Medulla oblongata (tissue), 1 donor: ENCODE measurements at regions not wholly inside any gene's neighbourhood (a gene's known extent, or its start where the extent isn't known, plus 50 kb on each side); places are given as distances from the start of the nearest gene placed in this dataset.

ENCODE experiments used
- DNase-seq: peaks from one replicate; pipeline ENCODE4 v3.0.0-alpha.2; 2015; ENCODE audit errors: extremely low spot score

DNA sequence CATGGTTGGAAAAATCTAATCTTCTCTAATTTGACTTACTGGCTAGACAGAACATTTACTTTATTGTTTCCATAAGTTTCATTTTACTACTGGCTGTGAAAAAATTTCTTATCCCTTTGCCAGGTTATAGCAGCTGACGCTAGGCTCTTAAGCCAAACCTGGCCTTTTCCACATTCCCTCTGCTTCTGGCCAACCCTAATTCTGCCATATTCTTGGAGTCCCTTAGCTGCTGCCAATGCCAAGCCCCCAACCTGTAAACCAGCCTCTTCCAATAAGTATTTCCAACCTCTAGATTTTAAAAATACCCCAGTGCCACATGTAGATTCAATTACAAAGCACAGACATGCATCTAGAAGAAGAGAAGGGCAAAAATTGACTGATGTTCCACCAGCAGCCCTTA, 452.3 kb upstream of the MEX3C start:
- DNase-seq, result no peak

DNA sequence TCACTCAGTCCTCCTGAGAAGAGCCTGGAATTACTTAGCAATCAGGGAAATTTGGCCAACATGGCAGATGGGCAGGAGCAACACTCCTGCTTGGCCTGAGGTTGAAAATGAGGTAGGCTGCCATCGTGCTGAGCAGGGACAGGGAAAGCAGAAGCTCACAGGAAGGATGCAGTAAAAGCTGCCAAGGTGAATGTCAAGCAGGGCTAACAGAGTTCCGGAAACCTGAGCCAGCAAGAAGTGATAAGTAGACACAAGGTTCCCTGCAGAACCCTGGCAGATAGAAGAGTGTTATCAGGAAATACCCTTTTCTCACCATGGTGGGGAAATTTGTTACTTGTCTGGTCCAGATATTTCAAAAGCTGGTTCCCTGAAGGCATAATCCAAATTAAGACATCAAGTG, 454.3 kb upstream of the MEX3C start:
- no peak for DNase-seq

DNA sequence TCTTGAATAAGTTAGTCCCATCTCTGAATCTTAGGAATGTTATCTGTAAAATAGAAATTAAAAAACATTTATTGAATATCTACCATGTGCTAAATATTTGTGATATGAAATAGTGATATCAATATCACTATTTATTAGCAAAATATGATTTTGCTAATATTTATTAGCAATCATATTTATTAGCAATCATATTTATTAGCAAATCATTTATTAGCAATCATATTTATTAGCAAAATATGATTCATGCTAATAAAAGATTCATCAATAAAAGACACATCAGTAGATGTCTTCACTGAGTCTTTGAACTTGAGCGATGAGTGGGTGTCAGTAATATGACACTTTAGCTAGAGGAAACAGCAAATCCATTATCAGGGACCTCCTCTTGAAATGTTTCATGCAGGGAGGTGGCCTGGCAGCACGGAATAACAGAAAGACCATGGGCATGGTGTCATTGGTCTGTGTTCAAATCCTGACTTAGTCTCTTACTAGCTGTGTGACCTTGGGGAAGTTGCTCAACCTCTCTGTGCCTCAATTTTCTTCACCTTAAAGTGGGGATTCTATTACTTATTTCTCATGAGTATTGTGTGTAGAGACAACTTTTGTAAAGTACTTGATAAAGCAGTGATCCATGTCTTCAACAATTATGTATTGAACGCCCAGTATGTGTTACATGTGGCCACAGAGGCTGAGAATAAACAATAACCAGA, 456.2 kb upstream of the MEX3C start:
- no peak for DNase-seq

DNA sequence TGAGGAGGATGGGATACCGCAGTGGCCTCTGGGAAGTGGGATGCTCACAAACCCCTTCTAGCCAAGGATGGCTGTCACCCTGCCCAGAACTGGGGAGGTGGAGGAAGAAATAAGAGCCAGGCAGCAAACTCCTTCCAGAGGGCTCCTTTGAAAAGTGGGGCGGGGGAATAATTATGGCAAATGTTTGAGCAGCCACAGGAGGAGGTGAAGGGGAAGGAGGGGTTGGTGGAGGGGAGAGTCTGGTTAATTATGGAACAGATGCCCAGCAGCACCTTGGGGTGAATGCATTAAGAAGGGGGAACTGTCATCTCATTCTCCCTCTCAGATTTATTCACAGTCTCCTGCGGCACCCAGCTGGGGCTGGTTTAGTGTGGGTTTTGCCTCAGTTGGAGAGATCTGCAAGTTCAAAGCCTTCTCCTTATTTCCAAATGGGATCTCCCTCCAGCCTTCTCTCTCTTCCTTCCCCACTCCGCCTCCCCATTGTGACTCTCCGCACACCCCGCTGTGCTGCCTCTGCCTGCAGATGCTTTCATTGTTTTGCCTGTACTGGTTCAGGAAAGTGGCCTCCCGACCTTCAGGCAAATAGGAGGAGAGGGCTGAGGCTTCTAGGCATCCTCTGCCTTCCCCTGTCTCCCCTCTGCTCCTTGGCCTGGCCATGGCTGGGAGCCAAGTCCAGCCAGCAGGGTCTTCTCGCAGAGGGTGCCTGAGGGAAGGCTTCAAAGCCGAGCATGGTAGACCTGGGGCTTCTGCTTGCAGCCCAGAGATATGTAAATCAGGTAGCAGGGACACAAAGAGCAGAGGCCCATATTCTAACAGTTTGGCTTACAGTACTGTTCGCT, 457.2 kb upstream of the MEX3C start:
- no peak for DNase-seq

DNA sequence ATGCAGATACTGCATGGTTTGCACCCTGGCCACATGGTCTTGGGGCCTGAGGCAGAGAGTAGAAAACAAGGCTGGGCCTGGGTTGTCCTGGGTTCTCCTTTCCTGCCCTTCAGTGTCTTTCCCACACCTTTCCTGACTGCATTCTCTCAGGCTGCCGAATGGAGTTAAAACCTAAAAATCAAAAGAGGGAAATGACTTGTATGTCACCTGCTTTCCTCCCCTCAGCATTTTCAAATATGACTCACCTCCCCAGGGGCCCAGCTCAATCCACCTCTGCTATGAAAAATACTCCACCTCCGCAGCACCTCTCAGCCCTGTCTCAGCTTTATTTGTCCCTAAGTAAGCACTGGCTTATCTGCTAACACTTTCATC, 457.8 kb upstream of the MEX3C start:
- no peak for DNase-seq

DNA sequence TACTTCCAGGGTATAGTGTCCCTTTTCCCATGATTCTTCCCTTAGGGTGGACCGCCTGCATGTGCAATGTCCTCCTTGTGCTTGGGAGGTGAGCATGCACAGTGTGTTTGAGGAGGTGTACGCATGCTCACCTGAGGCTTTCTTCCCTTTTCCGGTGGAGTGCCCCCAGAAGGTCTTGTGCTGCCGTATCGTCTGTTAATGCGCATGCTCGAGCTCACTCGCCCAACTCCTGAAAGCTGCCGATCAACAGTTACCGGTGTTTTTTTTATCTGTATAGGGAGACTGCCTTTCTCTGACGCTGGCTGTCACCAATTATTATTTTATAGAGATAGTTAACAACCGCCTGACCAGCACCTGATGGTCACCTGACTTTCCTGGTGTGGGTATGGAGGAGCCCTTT, 458.8 kb upstream of the MEX3C start:
- DNase-seq, result no peak

DNA sequence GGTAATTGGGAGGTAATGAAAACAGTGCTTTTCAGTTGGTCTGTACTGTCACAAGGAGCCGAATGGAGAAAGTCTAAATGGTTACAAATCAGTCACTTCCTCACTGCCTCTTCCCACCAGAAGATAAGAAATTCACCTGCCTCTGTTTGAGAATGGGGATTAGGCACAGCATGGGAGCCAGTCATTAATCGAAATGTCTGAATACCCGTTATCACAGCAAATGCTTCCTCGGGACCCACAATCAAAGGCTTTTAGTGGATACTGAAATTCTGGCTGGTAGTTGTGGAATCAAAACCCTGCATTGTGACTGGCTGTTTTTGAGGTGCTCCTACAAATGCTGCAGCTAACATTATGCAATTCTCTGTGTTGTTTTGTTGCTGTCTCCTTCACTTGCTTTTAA, 461.0 kb upstream of the MEX3C start:
- DNase-seq, result no peak

DNA sequence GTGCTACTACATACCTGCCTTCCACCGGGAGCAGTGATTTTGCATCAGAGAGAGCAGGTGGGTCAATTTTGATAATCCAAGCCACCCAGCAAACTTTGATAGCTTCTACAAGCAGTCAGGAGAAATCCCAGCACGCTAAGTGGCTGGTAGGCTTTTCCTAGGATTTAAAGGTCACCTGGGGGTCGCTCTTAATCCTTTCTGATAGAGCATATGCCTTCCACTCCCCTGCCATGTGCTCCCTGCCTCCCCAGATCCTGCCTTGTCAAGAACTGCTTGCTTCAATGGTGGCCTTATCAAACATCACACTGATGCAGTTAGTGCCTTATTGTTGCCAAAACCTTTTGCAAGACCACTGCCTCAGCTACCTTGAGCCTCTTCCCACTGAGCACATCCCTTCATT, 462.3 kb upstream of the MEX3C start:
- no peak for DNase-seq

DNA sequence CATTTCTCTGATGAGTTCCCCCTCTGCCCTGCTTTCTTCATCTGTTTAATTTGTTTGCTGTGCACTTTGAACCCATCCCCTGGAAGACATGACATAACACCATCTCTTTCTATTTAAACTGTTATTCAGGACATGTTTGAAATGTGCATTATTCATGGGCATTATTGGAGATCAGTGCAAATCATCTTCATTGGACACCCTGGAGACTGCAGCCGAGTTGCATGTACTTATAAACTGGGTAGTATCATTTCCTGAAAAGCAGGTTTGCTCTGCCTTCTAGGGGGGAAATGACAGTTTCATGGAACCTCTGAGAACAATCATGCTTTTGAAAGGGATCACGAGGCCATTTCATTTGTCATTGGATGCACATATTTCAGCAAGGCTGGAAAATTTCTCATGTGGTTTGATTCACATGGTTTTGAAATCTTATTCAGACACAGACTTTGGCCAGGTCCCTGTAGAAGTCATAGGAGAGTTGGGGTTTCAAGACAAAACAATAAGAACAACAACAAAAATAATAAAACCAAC, 462.8 kb upstream of the MEX3C start:
- no peak for DNase-seq

DNA sequence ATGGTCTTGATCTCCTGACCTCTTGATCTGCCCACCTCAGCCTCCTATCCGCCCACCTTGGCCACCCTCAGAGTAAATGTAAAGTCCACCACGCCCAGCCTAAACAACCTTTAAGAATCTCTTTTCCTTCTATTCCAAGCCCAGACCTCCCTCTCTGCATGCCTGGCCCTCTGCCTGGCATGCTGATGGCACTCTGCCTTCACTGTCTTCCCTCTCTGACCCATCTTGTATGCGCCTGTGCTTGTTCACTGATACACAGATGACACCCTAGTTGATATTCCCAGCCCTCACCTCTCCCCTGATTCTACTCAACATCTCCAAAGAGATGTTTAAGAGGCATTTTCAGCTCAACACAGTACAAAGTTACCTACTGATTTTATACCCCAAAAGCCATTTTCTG, 466.8 kb upstream of the MEX3C start:
- DNase-seq, result no peak

DNA sequence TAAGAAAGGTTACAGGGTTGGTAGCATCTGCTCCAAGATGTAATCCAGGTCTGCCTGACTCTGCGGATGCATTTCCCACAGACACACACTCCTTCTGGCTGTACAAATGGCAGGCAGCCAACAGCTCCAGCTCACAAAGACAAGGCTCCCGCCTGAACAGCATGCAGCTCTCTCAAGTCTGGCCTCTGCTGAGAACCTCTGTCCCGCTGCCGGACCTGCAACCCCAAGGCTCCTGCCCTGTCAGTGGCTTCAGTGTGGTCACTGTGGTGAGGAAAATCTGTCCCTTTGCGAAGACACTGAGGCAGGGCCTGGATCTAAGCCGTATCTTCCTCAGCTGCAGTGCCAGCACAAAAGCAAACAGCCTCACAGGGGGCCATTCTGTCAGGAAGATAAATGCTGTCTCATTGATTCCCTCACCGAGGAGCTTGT, 469.3 kb upstream of the MEX3C start:
- peak; percentile 77 for DNase-seq

DNA sequence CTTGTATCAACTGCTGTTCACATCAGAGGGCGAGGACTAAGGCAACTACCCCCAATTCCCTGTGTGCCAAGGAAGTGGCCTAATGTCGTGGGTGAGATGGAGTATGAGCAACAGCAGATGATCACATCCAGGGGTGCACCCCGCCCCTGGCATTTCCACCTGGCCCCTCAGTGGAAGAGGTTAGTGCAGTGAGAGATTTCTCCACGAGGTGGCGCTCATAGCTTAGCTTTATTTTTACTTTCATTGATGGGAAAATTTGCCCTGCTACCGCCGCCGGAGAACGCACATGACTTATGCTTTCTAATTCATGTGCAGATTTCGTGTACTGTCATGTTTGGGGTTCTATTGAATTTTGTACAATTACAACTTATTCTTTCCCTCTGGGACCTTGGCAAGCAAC, 470.6 kb upstream of the MEX3C start:
- peak; percentile 68 for DNase-seq

DNA sequence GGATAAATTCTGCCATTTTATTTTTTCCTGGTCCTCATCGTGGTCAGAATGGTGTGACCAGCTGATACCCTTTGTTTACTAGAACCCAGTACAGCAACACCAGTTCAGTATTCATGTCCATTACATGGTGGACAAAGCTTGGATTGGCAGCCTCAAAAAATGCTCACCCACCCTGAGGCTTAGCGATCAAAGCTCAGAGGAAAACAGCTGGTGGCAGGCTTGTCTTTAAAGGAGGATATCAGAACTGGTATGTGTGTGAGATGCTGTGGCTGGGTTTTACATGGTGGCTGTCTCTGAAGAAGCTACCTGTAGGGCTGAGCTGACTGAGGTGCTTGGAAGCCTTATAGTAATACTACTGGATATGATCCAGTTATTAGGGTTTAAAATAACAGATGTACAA, 471.1 kb upstream of the MEX3C start:
- no peak for DNase-seq

DNA sequence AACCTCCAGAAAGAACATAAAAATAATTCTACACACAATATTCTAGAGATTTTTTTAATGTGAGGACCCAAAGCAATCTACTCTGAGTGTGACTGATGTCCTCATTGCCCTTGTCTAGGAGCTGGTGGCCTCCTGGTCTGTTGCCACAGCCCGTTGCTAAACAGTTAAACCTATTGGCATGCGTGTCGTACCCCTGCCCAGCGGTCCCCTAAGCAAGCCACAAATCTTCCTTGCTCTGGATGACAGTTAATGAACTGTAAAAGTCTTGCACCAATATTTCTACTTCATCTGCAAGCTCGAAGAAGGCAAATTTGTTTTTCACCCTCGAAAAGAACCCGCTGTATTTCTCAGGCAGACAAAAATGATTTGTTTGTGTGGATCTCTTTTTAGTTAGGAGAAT, 489.1 kb upstream of the MEX3C start:
- DNase-seq, result no peak

DNA sequence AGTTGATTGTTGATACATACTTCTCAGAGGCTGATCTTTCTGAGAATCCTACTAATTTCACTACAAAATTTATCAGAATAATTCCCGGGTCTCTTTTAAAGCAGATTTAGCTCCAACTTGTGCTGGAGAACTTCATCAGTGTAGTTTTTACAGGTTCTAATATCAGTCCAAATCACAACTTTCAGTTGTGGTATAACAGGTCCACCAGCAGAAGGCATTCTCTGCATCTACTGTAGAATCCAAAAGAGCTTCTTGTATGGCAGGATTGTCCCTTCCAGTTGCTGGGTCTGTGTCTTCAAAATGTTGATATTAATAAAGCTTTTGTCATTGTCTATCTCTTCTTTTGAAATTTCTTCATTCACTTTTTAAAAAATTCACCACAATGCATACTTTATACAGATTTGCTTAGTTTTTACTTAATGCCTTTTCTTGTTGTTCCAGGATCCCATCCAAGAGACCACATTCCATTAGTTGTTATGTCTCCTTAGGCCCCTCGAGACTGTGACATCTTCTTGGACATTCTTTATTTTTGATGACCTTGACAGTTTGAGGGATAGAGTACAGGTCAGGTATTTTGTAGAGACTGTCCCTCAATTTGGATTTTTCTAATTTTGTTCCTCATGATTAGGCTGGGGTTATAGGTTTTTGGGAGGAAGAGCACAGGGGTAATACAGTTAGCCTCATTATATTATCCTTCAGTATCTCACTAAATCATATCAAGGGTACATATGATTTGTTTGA, 490.5 kb upstream of the MEX3C start:
- no peak for DNase-seq

DNA sequence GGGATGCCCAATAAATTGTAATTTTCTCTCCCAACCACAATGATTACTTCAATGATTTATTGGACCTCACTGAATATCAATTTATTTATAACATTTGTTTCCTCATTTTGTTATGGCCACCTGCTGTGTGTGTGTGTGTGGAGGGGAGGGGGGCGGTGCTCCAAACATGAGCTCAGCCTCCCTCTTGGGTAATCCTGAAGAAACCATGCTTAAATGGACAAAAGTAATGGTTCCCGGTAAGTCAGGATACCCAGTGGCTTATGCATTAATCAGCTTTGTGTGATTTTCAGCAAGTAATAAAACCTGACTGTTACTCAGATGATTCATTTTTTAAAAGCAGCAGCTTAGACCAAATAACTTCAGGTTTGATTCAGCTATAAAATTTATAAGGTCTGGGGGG, 495.1 kb upstream of the MEX3C start:
- DNase-seq, result no peak

DNA sequence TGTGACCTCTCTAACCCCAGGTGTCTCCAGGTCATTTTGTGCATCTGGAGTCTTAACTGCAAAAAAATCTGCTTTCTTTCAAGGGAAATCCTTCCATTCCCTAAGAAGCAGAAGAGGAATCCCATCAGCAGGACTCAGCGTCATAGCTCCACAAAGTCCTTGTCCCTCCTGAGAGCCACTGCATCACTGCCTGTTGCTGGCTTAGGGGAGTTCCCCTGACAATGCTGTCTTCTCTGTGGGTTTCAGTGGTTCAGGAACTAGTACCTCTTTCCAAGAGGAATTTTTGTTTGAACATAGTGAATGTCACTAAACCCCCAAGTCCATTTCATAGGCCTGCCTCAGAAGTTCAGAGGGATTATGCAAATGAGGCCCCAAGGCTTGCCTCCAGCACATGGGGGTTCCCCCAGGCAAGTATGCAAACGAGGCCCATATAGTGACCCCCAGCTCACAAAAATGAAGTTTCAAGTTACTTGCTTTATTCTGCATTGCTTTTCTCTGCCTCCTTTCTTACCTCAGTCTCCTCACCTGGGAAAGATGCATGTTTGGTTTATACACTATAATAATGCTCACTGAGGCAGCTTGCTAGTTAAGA, 513.9 kb upstream of the MEX3C start:
- no peak for DNase-seq

DNA sequence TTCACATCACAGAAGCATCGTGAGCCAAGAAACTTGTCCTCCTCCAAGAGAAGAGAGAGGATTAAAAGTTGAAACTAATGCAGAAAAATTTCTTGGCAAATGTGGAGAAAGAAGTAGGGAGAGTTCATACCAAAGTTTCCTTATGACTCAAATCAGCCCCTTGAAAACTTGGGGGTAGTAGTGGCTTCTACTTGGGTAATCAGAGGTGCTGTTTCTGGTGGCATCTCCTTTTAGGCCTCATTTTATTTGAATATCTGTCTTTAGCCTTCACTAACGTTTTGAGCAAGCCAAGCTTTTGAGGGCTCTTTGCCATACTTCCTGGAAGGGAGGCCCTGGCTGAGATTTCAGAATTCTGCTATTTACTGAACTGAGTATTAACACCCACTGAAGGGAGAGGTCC, 515.3 kb upstream of the MEX3C start:
- no peak for DNase-seq

DNA sequence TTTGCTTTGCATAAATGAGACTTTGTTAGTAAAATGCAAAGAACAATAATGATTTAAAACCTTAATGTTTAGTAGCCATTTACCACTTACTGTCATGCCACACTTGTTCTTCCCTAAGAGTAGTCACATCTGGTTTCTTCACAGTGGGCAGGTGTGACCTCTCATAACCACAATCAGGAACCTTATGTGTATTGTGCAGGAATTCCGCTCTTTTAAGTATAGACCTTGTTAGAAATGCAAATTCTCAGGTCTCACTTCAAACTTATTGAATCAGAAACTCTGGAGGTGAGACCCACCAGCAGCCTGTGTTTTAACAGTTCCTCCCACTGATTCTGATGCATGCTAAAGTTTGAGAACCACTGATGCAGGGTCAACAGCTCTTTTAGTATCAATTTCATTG, 518.8 kb upstream of the MEX3C start:
- no peak for DNase-seq

DNA sequence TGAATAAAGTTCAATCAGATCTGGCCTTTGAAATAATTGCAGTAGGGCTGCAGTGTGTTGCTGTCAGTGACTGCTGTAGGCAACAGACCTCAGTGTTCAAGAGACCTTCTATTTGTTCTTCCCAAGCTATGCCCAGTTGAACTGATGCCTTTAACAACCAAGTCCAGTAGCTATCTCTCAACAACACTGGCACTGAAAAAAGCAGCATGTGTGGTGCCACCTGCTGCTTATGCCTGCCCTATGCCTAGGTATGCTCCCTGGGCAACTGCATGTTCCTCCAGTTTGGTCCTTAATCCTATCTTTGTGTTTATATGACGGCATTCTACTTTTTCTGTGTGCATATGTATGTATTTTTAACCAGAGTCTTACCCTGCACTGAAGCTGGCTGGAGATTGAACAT, 523.9 kb upstream of the MEX3C start:
- no peak for DNase-seq

DNA sequence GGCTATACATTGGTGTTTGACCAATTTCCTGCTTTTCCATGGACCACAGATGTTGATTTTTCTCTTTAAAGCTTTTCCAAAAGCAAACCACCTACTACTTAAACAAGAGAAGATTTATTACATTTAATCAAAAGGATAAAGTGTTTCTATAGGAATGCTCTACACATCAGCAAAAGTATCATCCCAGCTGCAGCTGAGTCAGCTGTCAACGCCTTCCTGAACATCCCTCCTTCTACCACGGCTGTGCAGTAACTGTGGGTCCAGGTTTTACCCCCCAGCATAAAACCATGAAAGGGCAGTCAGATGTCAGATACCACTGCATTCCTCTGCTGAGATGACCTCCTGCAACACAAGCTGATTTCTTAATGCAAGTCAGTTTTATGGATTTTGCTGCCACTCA, 524.5 kb upstream of the MEX3C start:
- no peak for DNase-seq
